Vagina (tissue), 2 donors: ENCODE measurements at regions not wholly inside any gene's neighbourhood (a gene's known extent, or its start where the extent isn't known, plus 50 kb on each side); places are given as distances from the start of the nearest gene placed in this dataset.

Experiments used
- POLR2A ChIP-seq, 2 donors: fragments of 450-650 bp; IDR thresholded peaks; one replicate each; pipeline ENCODE4 v1.6.1; 2017; ENCODE audit warnings: antibody characterized with exemption in 2 of 2, mild to moderate bottlenecking in 2 of 2, moderate library complexity in 2 of 2
- TF ChIP-seq, protein P1 (sequence below), 3 experiments: fragments of 450-650 bp in 2 of 3; fragments of 200-600 bp in 1 of 3; sonication (generic) in 1 of 3; IDR thresholded peaks; one replicate each; pipeline ENCODE4 v1.5.1; 2017 to 2019; ENCODE audit warnings: antibody characterized with exemption in 3 of 3, mild to moderate bottlenecking in 2 of 3, moderate library complexity in 2 of 3

DNA sequence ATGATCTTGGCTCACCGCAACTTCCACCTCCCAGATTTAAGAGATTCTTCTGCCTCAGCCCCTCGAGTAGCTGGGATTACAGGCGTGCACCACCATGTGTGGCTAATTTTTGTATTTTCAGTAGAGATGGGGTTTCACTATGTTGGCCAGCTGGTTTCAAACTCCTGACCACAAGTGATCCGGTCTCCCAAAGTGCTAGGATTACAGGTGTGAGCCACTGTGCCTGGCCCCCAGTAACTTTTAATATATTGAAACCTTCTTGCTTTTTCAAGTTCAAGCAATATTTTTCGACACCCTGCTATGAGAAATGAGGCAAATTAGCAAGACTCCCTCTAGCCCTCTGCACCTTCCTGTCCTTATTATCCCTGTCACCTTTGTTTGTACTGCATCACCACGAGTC lies 144.0 kb downstream of the EVX1 start:
- TF ChIP-seq, protein P1, sequence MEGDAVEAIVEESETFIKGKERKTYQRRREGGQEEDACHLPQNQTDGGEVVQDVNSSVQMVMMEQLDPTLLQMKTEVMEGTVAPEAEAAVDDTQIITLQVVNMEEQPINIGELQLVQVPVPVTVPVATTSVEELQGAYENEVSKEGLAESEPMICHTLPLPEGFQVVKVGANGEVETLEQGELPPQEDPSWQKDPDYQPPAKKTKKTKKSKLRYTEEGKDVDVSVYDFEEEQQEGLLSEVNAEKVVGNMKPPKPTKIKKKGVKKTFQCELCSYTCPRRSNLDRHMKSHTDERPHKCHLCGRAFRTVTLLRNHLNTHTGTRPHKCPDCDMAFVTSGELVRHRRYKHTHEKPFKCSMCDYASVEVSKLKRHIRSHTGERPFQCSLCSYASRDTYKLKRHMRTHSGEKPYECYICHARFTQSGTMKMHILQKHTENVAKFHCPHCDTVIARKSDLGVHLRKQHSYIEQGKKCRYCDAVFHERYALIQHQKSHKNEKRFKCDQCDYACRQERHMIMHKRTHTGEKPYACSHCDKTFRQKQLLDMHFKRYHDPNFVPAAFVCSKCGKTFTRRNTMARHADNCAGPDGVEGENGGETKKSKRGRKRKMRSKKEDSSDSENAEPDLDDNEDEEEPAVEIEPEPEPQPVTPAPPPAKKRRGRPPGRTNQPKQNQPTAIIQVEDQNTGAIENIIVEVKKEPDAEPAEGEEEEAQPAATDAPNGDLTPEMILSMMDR (IDR thresholded peaks at IDR 0.05): no peak
- no peak for TF ChIP-seq POLR2A (IDR thresholded peaks at IDR 0.05)
